GM23338 (cell line): ENCODE measurements at regions not wholly inside any gene's neighbourhood (a gene's known extent, or its start where the extent isn't known, plus 50 kb on each side); places are given as distances from the start of the nearest gene placed in this dataset.

Experiments used
- ATAC-seq: fragments of 200-7000 bp; cut with Tn5 transposase; 3 replicates; pipeline ENCODE4 v1.9.1; 2020
- DNase-seq: peaks from one replicate; pipeline ENCODE4 v3.0.0-alpha.2; 2015; ENCODE audit warnings: low spot score
- H2AFZ ChIP-seq: fragments of 200-600 bp; sonication (generic); 2 replicates; pipeline ENCODE4 v1.8.0; 2016; ENCODE audit warnings: antibody characterized with exemption, mild to moderate bottlenecking, moderate library complexity
- H3F3A ChIP-seq: fragments of 200-600 bp; sonication (generic); replicated peaks from 2 replicates; pipeline ENCODE4 v1.8.0; 2017; ENCODE audit warnings: antibody characterized with exemption, mixed run types, low read depth
- H3K27ac ChIP-seq: fragments of 200-600 bp; sonication (generic); 2 replicates; pipeline ENCODE4 v1.6.1; 2016; ENCODE audit warnings: low read depth
- H3K27me3 ChIP-seq: fragments of 200-600 bp; sonication (generic); 2 replicates; pipeline ENCODE4 v1.8.0; 2016; ENCODE audit warnings: mild to moderate bottlenecking, mixed run types, moderate library complexity; ENCODE audit not compliant: insufficient read depth
- H3K36me3 ChIP-seq: fragments of 200-600 bp; sonication (generic); 2 replicates; pipeline ENCODE4 v1.8.0; 2016; ENCODE audit warnings: mild to moderate bottlenecking; ENCODE audit not compliant: insufficient read depth
- H3K4me1 ChIP-seq: fragments of 200-600 bp; sonication (generic); 2 replicates; pipeline ENCODE4 v1.8.0; 2016; ENCODE audit warnings: mild to moderate bottlenecking, moderate library complexity; ENCODE audit not compliant: insufficient read depth
- H3K4me2 ChIP-seq: fragments of 200-600 bp; sonication (generic); 2 replicates; pipeline ENCODE4 v1.7.1; 2017; ENCODE audit warnings: mixed run types
- H3K4me3 ChIP-seq: fragments of 200-600 bp; sonication (generic); 2 replicates; pipeline ENCODE4 v1.6.1; 2016; ENCODE audit warnings: mixed run types
- H3K79me2 ChIP-seq: fragments of 200-600 bp; sonication (generic); replicated peaks from 2 replicates; pipeline ENCODE4 v1.8.0; 2017; ENCODE audit warnings: mild to moderate bottlenecking; ENCODE audit not compliant: insufficient read depth
- H3K9me2 ChIP-seq: fragments of 200-600 bp; sonication (generic); 2 replicates; pipeline ENCODE4 v1.8.0; 2017; ENCODE audit not compliant: insufficient read depth
- H4K20me1 ChIP-seq: fragments of 200-600 bp; sonication (generic); replicated peaks from 2 replicates; pipeline ENCODE4 v1.8.0; 2017; ENCODE audit warnings: mild to moderate bottlenecking; ENCODE audit not compliant: insufficient read depth
- H3K27ac Mint-ChIP-seq: 2 replicates; pipeline ENCODE4 v1.8.0; 2020; ENCODE audit warnings: inconsistent platforms, mild to moderate bottlenecking, moderate library complexity, mixed read lengths
- H3K27me3 Mint-ChIP-seq: 3 replicates; pipeline ENCODE4 v1.8.0; 2022; ENCODE audit warnings: low read depth, mild to moderate bottlenecking, moderate library complexity, mixed read lengths, inconsistent platforms; ENCODE audit not compliant: insufficient read depth, poor library complexity
- H3K36me3 Mint-ChIP-seq: 3 replicates; pipeline ENCODE4 v1.8.0; 2021; ENCODE audit warnings: low read depth, mild to moderate bottlenecking, inconsistent platforms, moderate library complexity, mixed read lengths
- H3K4me1 Mint-ChIP-seq: 3 replicates; pipeline ENCODE4 v1.8.0; 2020; ENCODE audit warnings: mild to moderate bottlenecking, inconsistent platforms, mixed read lengths
- H3K4me3 Mint-ChIP-seq: 3 replicates; pipeline ENCODE4 v1.8.0; 2021; ENCODE audit warnings: moderate library complexity, mild to moderate bottlenecking, inconsistent platforms, mixed read lengths
- H3K9me3 Mint-ChIP-seq: 3 replicates; pipeline ENCODE4 v1.8.0; 2020; ENCODE audit warnings: moderate library complexity, mild to moderate bottlenecking, inconsistent platforms, mixed read lengths
- EZH2 ChIP-seq: fragments of 200-600 bp; sonication (generic); IDR thresholded peaks from one replicate; pipeline ENCODE4 v1.8.0; 2017; ENCODE audit warnings: antibody characterized with exemption, mild to moderate bottlenecking, low read depth; ENCODE audit not compliant: unreplicated experiment
- EZH2phosphoT487 ChIP-seq: fragments of 200-600 bp; sonication (generic); IDR thresholded peaks from one replicate; pipeline ENCODE4 v1.8.1; 2018; ENCODE audit warnings: antibody characterized with exemption; ENCODE audit not compliant: unreplicated experiment
- POLR2AphosphoS5 ChIP-seq: IDR thresholded peaks from 2 replicates; pipeline ENCODE4 v1.6.1; 2016; ENCODE audit warnings: antibody characterized with exemption, low read depth
- STAT1 ChIP-seq: IDR thresholded peaks from one replicate; pipeline ENCODE4 v1.6.1; 2016; ENCODE audit warnings: antibody characterized with exemption; ENCODE audit not compliant: unreplicated experiment
- TF ChIP-seq, protein P1 (sequence below), 2 experiments: fragments of 200-600 bp in 1 of 2; sonication (generic) in 1 of 2; conservative IDR thresholded peaks; 2 replicates each; pipeline versions ENCODE4 v1.5.1 to v1.6.1; 2016 to 2017; ENCODE audit warnings: antibody characterized with exemption in 2 of 2, low read depth in 2 of 2, mild to moderate bottlenecking in 2 of 2, moderate library complexity in 1 of 2
- TF ChIP-seq, protein P2 (sequence below): IDR thresholded peaks from one replicate; pipeline ENCODE4 v1.6.1; 2018; ENCODE audit warnings: antibody characterized with exemption; ENCODE audit not compliant: unreplicated experiment
- TF ChIP-seq, protein P3 (sequence below): fragments of 250-450 bp; sonication (Bioruptor Pico); IDR thresholded peaks from 2 replicates; pipeline ENCODE4 v1.5.0; 2020; ENCODE audit warnings: mild to moderate bottlenecking, moderate library complexity
- TF ChIP-seq, protein P4 (sequence below): IDR thresholded peaks from 2 replicates; pipeline ENCODE4 v1.6.1; 2016; ENCODE audit warnings: antibody characterized with exemption

DNA sequence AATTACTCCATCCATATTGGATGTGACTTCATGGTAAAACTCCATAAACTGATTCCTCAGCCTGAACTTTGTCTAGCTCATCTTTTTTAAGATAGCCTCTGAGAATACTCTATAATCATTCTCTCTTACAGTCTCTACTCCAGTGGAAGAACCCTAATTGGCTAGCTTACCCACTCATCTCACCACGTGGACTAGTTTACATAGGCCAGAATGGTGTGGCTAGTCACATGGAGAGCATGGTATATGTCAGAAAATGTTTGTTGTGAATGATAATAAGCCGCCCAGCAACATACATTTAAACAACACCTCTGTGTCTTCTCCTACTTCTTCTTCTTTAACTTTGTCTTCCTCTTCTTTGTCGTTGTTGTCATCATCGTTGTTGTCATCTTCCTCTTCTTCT is 389.2 kb upstream of the LRRC3B start (continued):
- TF ChIP-seq POLR2AphosphoS5 (no peak), EZH2 (no peak), EZH2phosphoT487 (no peak)
- TF ChIP-seq, protein P1, sequence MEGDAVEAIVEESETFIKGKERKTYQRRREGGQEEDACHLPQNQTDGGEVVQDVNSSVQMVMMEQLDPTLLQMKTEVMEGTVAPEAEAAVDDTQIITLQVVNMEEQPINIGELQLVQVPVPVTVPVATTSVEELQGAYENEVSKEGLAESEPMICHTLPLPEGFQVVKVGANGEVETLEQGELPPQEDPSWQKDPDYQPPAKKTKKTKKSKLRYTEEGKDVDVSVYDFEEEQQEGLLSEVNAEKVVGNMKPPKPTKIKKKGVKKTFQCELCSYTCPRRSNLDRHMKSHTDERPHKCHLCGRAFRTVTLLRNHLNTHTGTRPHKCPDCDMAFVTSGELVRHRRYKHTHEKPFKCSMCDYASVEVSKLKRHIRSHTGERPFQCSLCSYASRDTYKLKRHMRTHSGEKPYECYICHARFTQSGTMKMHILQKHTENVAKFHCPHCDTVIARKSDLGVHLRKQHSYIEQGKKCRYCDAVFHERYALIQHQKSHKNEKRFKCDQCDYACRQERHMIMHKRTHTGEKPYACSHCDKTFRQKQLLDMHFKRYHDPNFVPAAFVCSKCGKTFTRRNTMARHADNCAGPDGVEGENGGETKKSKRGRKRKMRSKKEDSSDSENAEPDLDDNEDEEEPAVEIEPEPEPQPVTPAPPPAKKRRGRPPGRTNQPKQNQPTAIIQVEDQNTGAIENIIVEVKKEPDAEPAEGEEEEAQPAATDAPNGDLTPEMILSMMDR (conservative IDR thresholded peaks at IDR 0.05; ENCODE audit: low read depth in 2 of 2) = no peak
- TF ChIP-seq, protein P2, sequence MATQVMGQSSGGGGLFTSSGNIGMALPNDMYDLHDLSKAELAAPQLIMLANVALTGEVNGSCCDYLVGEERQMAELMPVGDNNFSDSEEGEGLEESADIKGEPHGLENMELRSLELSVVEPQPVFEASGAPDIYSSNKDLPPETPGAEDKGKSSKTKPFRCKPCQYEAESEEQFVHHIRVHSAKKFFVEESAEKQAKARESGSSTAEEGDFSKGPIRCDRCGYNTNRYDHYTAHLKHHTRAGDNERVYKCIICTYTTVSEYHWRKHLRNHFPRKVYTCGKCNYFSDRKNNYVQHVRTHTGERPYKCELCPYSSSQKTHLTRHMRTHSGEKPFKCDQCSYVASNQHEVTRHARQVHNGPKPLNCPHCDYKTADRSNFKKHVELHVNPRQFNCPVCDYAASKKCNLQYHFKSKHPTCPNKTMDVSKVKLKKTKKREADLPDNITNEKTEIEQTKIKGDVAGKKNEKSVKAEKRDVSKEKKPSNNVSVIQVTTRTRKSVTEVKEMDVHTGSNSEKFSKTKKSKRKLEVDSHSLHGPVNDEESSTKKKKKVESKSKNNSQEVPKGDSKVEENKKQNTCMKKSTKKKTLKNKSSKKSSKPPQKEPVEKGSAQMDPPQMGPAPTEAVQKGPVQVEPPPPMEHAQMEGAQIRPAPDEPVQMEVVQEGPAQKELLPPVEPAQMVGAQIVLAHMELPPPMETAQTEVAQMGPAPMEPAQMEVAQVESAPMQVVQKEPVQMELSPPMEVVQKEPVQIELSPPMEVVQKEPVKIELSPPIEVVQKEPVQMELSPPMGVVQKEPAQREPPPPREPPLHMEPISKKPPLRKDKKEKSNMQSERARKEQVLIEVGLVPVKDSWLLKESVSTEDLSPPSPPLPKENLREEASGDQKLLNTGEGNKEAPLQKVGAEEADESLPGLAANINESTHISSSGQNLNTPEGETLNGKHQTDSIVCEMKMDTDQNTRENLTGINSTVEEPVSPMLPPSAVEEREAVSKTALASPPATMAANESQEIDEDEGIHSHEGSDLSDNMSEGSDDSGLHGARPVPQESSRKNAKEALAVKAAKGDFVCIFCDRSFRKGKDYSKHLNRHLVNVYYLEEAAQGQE = no peak

DNA sequence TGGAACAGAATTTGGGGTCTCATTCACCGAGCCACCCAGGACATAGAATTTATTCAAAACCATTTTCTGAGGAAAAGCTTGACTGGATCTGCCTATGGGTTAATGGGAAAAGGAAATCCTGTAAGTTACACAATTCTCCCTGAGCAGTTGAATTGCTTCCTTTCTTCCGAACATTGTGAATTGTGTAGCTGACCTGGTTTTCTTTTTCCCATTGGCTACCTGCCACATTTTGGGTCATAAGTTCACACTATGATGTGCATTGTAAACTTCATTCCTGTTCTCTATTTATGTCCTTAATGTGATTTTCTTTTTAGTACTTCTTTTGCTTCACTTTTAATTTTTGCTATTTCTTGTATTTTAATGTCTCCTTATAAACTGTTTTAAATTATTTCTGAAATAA is 386.0 kb upstream of the LRRC3B start:
- Histone ChIP-seq H3K79me2 (no peaks in the 10 kb centered on the region), H3K9me2 (no peaks in the 10 kb centered on the region), H3K4me2 (no peak overlapping the region), H2AFZ (no peak overlapping the region), H3K27ac (no peak overlapping the region), H3K4me3 (no peak overlapping the region), H3K27me3 (no peaks in the 10 kb centered on the region), H3K36me3 (no peaks in the 10 kb centered on the region), H3F3A (no peaks in the 10 kb centered on the region), H3K4me1 (no peaks in the 10 kb centered on the region), H4K20me1 (no peaks in the 10 kb centered on the region)
- ATAC-seq (no peak), DNase-seq (no peak)
- H3K27ac Mint-ChIP-seq = no peak overlapping the region
- no peaks in the 10 kb centered on the region for H3K27me3 Mint-ChIP-seq
- H3K4me1 Mint-ChIP-seq = no peaks in the 10 kb centered on the region
- peaks cover 3% of the 10 kb centered on the region; the same call in 1 of the 3 replicates for H3K9me3 Mint-ChIP-seq
- H3K4me3 Mint-ChIP-seq = no peak overlapping the region
- no peaks in the 10 kb centered on the region for H3K36me3 Mint-ChIP-seq
- TF ChIP-seq EZH2 = no peak
- TF ChIP-seq, protein P1 (conservative IDR thresholded peaks at IDR 0.05; ENCODE audit: low read depth in 2 of 2) = no peak
- no peak for TF ChIP-seq POLR2AphosphoS5
- TF ChIP-seq, protein P3, sequence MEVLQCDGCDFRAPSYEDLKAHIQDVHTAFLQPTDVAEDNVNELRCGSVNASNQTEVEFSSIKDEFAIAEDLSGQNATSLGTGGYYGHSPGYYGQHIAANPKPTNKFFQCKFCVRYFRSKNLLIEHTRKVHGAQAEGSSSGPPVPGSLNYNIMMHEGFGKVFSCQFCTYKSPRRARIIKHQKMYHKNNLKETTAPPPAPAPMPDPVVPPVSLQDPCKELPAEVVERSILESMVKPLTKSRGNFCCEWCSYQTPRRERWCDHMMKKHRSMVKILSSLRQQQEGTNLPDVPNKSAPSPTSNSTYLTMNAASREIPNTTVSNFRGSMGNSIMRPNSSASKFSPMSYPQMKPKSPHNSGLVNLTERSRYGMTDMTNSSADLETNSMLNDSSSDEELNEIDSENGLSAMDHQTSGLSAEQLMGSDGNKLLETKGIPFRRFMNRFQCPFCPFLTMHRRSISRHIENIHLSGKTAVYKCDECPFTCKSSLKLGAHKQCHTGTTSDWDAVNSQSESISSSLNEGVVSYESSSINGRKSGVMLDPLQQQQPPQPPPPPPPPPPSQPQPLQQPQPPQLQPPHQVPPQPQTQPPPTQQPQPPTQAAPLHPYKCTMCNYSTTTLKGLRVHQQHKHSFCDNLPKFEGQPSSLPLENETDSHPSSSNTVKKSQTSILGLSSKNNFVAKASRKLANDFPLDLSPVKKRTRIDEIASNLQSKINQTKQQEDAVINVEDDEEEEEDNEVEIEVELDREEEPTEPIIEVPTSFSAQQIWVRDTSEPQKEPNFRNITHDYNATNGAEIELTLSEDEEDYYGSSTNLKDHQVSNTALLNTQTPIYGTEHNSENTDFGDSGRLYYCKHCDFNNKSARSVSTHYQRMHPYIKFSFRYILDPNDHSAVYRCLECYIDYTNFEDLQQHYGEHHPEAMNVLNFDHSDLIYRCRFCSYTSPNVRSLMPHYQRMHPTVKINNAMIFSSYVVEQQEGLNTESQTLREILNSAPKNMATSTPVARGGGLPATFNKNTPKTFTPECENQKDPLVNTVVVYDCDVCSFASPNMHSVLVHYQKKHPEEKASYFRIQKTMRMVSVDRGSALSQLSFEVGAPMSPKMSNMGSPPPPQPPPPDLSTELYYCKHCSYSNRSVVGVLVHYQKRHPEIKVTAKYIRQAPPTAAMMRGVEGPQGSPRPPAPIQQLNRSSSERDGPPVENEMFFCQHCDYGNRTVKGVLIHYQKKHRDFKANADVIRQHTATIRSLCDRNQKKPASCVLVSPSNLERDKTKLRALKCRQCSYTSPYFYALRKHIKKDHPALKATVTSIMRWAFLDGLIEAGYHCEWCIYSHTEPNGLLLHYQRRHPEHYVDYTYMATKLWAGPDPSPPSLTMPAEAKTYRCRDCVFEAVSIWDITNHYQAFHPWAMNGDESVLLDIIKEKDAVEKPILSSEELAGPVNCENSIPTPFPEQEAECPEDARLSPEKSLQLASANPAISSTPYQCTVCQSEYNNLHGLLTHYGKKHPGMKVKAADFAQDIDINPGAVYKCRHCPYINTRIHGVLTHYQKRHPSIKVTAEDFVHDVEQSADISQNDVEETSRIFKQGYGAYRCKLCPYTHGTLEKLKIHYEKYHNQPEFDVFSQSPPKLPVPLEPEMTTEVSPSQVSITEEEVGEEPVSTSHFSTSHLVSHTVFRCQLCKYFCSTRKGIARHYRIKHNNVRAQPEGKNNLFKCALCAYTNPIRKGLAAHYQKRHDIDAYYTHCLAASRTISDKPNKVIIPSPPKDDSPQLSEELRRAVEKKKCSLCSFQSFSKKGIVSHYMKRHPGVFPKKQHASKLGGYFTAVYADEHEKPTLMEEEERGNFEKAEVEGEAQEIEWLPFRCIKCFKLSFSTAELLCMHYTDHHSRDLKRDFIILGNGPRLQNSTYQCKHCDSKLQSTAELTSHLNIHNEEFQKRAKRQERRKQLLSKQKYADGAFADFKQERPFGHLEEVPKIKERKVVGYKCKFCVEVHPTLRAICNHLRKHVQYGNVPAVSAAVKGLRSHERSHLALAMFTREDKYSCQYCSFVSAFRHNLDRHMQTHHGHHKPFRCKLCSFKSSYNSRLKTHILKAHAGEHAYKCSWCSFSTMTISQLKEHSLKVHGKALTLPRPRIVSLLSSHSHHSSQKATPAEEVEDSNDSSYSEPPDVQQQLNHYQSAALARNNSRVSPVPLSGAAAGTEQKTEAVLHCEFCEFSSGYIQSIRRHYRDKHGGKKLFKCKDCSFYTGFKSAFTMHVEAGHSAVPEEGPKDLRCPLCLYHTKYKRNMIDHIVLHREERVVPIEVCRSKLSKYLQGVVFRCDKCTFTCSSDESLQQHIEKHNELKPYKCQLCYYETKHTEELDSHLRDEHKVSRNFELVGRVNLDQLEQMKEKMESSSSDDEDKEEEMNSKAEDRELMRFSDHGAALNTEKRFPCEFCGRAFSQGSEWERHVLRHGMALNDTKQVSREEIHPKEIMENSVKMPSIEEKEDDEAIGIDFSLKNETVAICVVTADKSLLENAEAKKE (CRISPR knock-in tag) = no peak
- TF ChIP-seq, protein P4, sequence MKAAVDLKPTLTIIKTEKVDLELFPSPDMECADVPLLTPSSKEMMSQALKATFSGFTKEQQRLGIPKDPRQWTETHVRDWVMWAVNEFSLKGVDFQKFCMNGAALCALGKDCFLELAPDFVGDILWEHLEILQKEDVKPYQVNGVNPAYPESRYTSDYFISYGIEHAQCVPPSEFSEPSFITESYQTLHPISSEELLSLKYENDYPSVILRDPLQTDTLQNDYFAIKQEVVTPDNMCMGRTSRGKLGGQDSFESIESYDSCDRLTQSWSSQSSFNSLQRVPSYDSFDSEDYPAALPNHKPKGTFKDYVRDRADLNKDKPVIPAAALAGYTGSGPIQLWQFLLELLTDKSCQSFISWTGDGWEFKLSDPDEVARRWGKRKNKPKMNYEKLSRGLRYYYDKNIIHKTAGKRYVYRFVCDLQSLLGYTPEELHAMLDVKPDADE = no peak
- TF ChIP-seq STAT1 = no peak
